H1 (cell line): ENCODE measurements at regions not wholly inside any gene's neighbourhood (a gene's known extent, or its start where the extent isn't known, plus 50 kb on each side); places are given as distances from the start of the nearest gene placed in this dataset.
A peak's percentile ranks its signal among the peaks of the same experiment; 100 is the strongest.

Experiments used
- CTCF ChIA-PET: fragments of 300-600 bp; sonication (Branson Sonifier 250); formaldehyde crosslinking; loops from one replicate; lab custom pipeline; 2021; ENCODE audit not compliant: partially characterized antibody; lab: Charles Lee
- POLR2A ChIA-PET: fragments of 300-600 bp; sonication (Branson Sonifier 250); formaldehyde crosslinking; loops from one replicate; lab custom pipeline; 2021; ENCODE audit warnings: inconsistent platforms; ENCODE audit not compliant: partially characterized antibody; lab: Charles Lee
- DNase-seq, 2 experiments: peaks; one replicate each; pipeline versions ENCODE4 v3.0.0 to v3.0.0-alpha.2; 2010 to 2022; ENCODE audit warnings: low spot score in 2 of 2, low read depth in 1 of 2, mixed read lengths in 1 of 2
- FAIRE-seq: peaks from 2 replicates; lab custom pipeline; 2011; peaks lifted over from hg19 to GRCh38; lab: Jason Lieb, UNC
- H2AFZ ChIP-seq: 2 replicates; pipeline ENCODE4 v1.8.1; 2012; ENCODE audit warnings: low read length, inconsistent platforms
- H2AK5ac ChIP-seq: 2 replicates; pipeline ENCODE4 v1.6.1; 2013; ENCODE audit warnings: low read depth, low read length
- H2BK120ac ChIP-seq: replicated peaks from 2 replicates; pipeline ENCODE3; 2013; ENCODE audit warnings: low read depth, low read length, inconsistent platforms
- H2BK12ac ChIP-seq: 2 replicates; pipeline ENCODE4 v1.6.1; 2013; ENCODE audit warnings: low read depth, low read length
- H2BK15ac ChIP-seq: 2 replicates; pipeline ENCODE4 v1.6.1; 2013; ENCODE audit warnings: low read length
- H2BK20ac ChIP-seq: 2 replicates; pipeline ENCODE4 v1.6.1; 2013; ENCODE audit warnings: low read length
- H2BK5ac ChIP-seq: 2 replicates; pipeline ENCODE4 v1.6.1; 2013; ENCODE audit warnings: low read depth, low read length
- H3K14ac ChIP-seq: 2 replicates; pipeline ENCODE4 v1.6.1; 2013; ENCODE audit warnings: inconsistent platforms; ENCODE audit not compliant: insufficient read length
- H3K18ac ChIP-seq: 2 replicates; pipeline ENCODE4 v1.6.1; 2013; ENCODE audit warnings: low read length; ENCODE audit errors: extremely low read depth
- H3K23ac ChIP-seq: 2 replicates; pipeline ENCODE4 v1.6.1; 2013; ENCODE audit warnings: inconsistent platforms; ENCODE audit not compliant: insufficient read length
- H3K23me2 ChIP-seq: 2 replicates; pipeline ENCODE4 v1.6.1; 2013; ENCODE audit warnings: low read depth, low read length
- H3K27ac ChIP-seq: 2 replicates; pipeline ENCODE4 v1.6.1; 2011; ENCODE audit warnings: low read depth, low read length, inconsistent platforms
- H3K27me3 ChIP-seq, 4 experiments: replicated peaks in 1 of 4; 1 replicate in 1 of 4; 2 replicates in 3 of 4; pipeline versions ENCODE4 v1.6.1 to v1.8.1; 2011 to 2013; ENCODE audit warnings: low read length in 3 of 4, mild to moderate bottlenecking in 3 of 4, inconsistent platforms in 2 of 4, mixed read lengths in 2 of 4, moderate library complexity in 1 of 4; ENCODE audit not compliant: control insufficient read depth in 3 of 4, insufficient read depth in 3 of 4; ENCODE audit errors: extremely low read depth in 1 of 4
- H3K36me3 ChIP-seq, 4 experiments: 2 replicates each; pipeline versions ENCODE4 v1.6.1 to v1.8.1; 2011 to 2013; ENCODE audit warnings: mild to moderate bottlenecking in 4 of 4, low read length in 3 of 4, moderate library complexity in 2 of 4, control low read depth in 1 of 4, inconsistent platforms in 1 of 4; ENCODE audit not compliant: insufficient read depth in 4 of 4, control insufficient read depth in 2 of 4
- H3K4ac ChIP-seq: replicated peaks from 2 replicates; pipeline ENCODE3; 2013; ENCODE audit warnings: low read length, low read depth, mixed read lengths, inconsistent platforms; ENCODE audit not compliant: insufficient read length
- H3K4me1 ChIP-seq, 4 experiments: replicated peaks in 1 of 4; 1 replicate in 1 of 4; 2 replicates in 3 of 4; pipeline versions ENCODE4 v1.6.1 to v1.8.1; 2011 to 2013; ENCODE audit warnings: low read length in 3 of 4, inconsistent platforms in 2 of 4, mixed read lengths in 1 of 4; ENCODE audit not compliant: insufficient read depth in 4 of 4, control insufficient read depth in 3 of 4
- H3K4me2 ChIP-seq, 2 experiments: 2 replicates each; pipeline versions ENCODE4 v1.6.1 to v1.8.1; 2011 to 2013; ENCODE audit warnings: low read depth in 2 of 2, low read length in 2 of 2, control low read depth in 1 of 2, inconsistent platforms in 1 of 2, mild to moderate bottlenecking in 1 of 2; ENCODE audit not compliant: insufficient read depth in 1 of 2
- H3K4me3 ChIP-seq, 4 experiments: fragments of 200-600, 300-600 bp in 1 of 4; sonication (generic), shearing (Covaris generic), sonication (Bioruptor Twin) in 1 of 4; 2 replicates each; pipeline versions ENCODE4 v1.5.1 to v1.8.1; 2011 to 2016; ENCODE audit warnings: low read length in 4 of 4, low read depth in 3 of 4, control low read depth in 2 of 4, inconsistent platforms in 2 of 4, mild to moderate bottlenecking in 2 of 4, mixed read lengths in 1 of 4, moderate library complexity in 1 of 4; ENCODE audit not compliant: insufficient read depth in 2 of 4; ENCODE audit errors: extremely low read depth in 1 of 4
- H3K56ac ChIP-seq: replicated peaks from 2 replicates; pipeline ENCODE3; 2013; ENCODE audit warnings: low read depth, mild to moderate bottlenecking, mixed read lengths, low read length, inconsistent platforms; ENCODE audit not compliant: insufficient read length
- H3K79me1 ChIP-seq: 2 replicates; pipeline ENCODE4 v1.6.1; 2013; ENCODE audit warnings: low read depth, low read length, control low read depth
- H3K79me2 ChIP-seq, 2 experiments: 2 replicates each; pipeline versions ENCODE4 v1.6.1 to v1.8.1; 2012 to 2013; ENCODE audit warnings: low read length in 2 of 2, mild to moderate bottlenecking in 2 of 2, inconsistent platforms in 1 of 2; ENCODE audit not compliant: insufficient read depth in 2 of 2, control insufficient read depth in 1 of 2
- H3K9ac ChIP-seq, 4 experiments: replicated peaks in 1 of 4; 1 replicate in 1 of 4; 2 replicates in 3 of 4; pipeline versions ENCODE4 v1.6.1 to v1.8.1; 2011 to 2013; ENCODE audit warnings: low read depth in 3 of 4, low read length in 3 of 4, control low read depth in 2 of 4, mild to moderate bottlenecking in 2 of 4, moderate library complexity in 2 of 4, inconsistent platforms in 1 of 4; ENCODE audit errors: extremely low read depth in 1 of 4
- H3K9me3 ChIP-seq, 2 experiments: 2 replicates each; pipeline versions ENCODE4 v1.6.1 to v1.8.1; 2012 to 2013; ENCODE audit warnings: mild to moderate bottlenecking in 2 of 2, moderate library complexity in 2 of 2, control low read depth in 1 of 2, inconsistent platforms in 1 of 2, low read depth in 1 of 2, low read length in 1 of 2, mixed read lengths in 1 of 2; ENCODE audit not compliant: insufficient read depth in 2 of 2
- H4K20me1 ChIP-seq, 2 experiments: replicated peaks in 1 of 2; 2 replicates each; pipeline versions ENCODE3 to v1.8.1; 2011 to 2013; ENCODE audit warnings: inconsistent platforms in 2 of 2, low read length in 2 of 2, mild to moderate bottlenecking in 1 of 2; ENCODE audit not compliant: insufficient read depth in 2 of 2, control insufficient read depth in 1 of 2
- H4K5ac ChIP-seq: 2 replicates; pipeline ENCODE4 v1.6.1; 2013; ENCODE audit warnings: low read length, low read depth, mixed read lengths, inconsistent platforms; ENCODE audit not compliant: insufficient read length
- H4K8ac ChIP-seq: 2 replicates; pipeline ENCODE4 v1.8.0; 2013; ENCODE audit warnings: mild to moderate bottlenecking, moderate library complexity, low read length, inconsistent platforms; ENCODE audit not compliant: insufficient read depth; ENCODE audit errors: extremely low read depth
- H4K91ac ChIP-seq: replicated peaks from 2 replicates; pipeline ENCODE3; 2013; ENCODE audit warnings: low read length, mixed read lengths, inconsistent platforms; ENCODE audit not compliant: insufficient read length
- ATF3 ChIP-seq: IDR thresholded peaks from 2 replicates; pipeline ENCODE4 v1.6.1; 2011; ENCODE audit warnings: low read depth, mild to moderate bottlenecking, low read length; ENCODE audit not compliant: insufficient read depth
- BRCA1 ChIP-seq: IDR thresholded peaks from 2 replicates; pipeline ENCODE4 v1.6.1; 2012; ENCODE audit warnings: low read depth, low read length, improper control_type of control experiment
- CHD1 ChIP-seq: IDR thresholded peaks from 2 replicates; pipeline ENCODE4 v1.6.1; 2012; ENCODE audit warnings: low read depth, low read length, improper control_type of control experiment
- GABPA ChIP-seq: IDR thresholded peaks from 2 replicates; pipeline ENCODE4 v1.6.1; 2011; ENCODE audit warnings: mild to moderate bottlenecking, low read length, moderate library complexity, borderline replicate concordance; ENCODE audit not compliant: insufficient read depth
- JUN ChIP-seq: IDR thresholded peaks from 2 replicates; pipeline ENCODE4 v1.6.1; 2011; ENCODE audit warnings: low read depth, mild to moderate bottlenecking, improper control_type of control experiment, low read length
- KDM4A ChIP-seq: IDR thresholded peaks from one replicate; pipeline ENCODE4 v1.7.1; 2012; ENCODE audit warnings: low read depth, mild to moderate bottlenecking, moderate library complexity, low read length, inconsistent platforms; ENCODE audit not compliant: severe bottlenecking
- POU5F1 ChIP-seq: IDR thresholded peaks from 2 replicates; pipeline ENCODE4 v1.6.1; 2011; ENCODE audit warnings: low read depth, mild to moderate bottlenecking, low read length, moderate library complexity
- RAD21 ChIP-seq, 2 experiments: IDR thresholded peaks in 1 of 2; conservative IDR thresholded peaks in 1 of 2; 2 replicates each; pipeline ENCODE4 v1.6.1; 2011; ENCODE audit warnings: low read depth in 2 of 2, low read length in 2 of 2, improper control_type of control experiment in 1 of 2, inconsistent platforms in 1 of 2, mild to moderate bottlenecking in 1 of 2, moderate library complexity in 1 of 2
- RNF2 ChIP-seq: fragments of 200-900, 300-1000 bp; sonication (generic); IDR thresholded peaks from 2 replicates; pipeline ENCODE4 v1.7.1; 2016; ENCODE audit warnings: borderline replicate concordance, low read depth, mild to moderate bottlenecking, antibody characterized with exemption, low read length; ENCODE audit not compliant: poor library complexity, severe bottlenecking; ENCODE audit errors: missing control alignments
- SIN3A ChIP-seq, 2 experiments: IDR thresholded peaks in 1 of 2; conservative IDR thresholded peaks in 1 of 2; 2 replicates each; pipeline ENCODE4 v1.6.1; 2011 to 2012; ENCODE audit warnings: low read length in 2 of 2, improper control_type of control experiment in 1 of 2, low read depth in 1 of 2, mild to moderate bottlenecking in 1 of 2
- SIRT6 ChIP-seq: IDR thresholded peaks from one replicate; pipeline ENCODE4 v1.7.1; 2012; ENCODE audit warnings: low read length, inconsistent platforms
- SP1 ChIP-seq: IDR thresholded peaks from 2 replicates; pipeline ENCODE4 v1.6.1; 2011; ENCODE audit warnings: low read depth, low read length
- SRF ChIP-seq: IDR thresholded peaks from 2 replicates; pipeline ENCODE4 v1.6.1; 2011; ENCODE audit warnings: mild to moderate bottlenecking, low read depth, low read length, moderate library complexity
- TAF1 ChIP-seq: IDR thresholded peaks from 2 replicates; pipeline ENCODE4 v1.6.1; 2011; ENCODE audit warnings: mild to moderate bottlenecking, low read depth, low read length
- WGBS, 2 experiments: shearing (Covaris generic) in 1 of 2; methylation state at CpG; one replicate each; pipeline versions ENCODE4 v1.1.6 to v1.1.7; 2013 to 2015; ENCODE audit warnings: low lambda C conversion rate in 2 of 2, mixed read lengths in 2 of 2, inconsistent platforms in 1 of 2, low coverage in 1 of 2, missing lambda C conversion rate in 1 of 2; ENCODE audit not compliant: insufficient replicate concordance in 2 of 2, insufficient coverage in 1 of 2, insufficient read length in 1 of 2; ENCODE audit errors: extremely low coverage in 1 of 2, missing lambda C conversion rate in 1 of 2; 5-methylcytosine and 5-hydroxymethylcytosine counted together

- POLR2A ChIA-PET: no interaction called here
- Histone ChIP-seq H2BK120ac (no peak overlapping the region), H3K23ac (no peak overlapping the region), H3K14ac (no peak overlapping the region), H2BK5ac (no peak overlapping the region), H4K20me1 (no peaks in the 10 kb centered on the region), H3K4me3 (no peak overlapping the region), H3K27ac (no peak overlapping the region), H4K5ac (no peak overlapping the region), H3K4me2 (no peak overlapping the region), H2BK12ac (no peak overlapping the region), H3K27me3 (no peaks in the 10 kb centered on the region), H2BK15ac (no peak overlapping the region), H2AK5ac (no peak overlapping the region), H4K91ac (no peak overlapping the region), H4K8ac (no peak overlapping the region), H3K79me1 (no peaks in the 10 kb centered on the region), H2BK20ac (no peak overlapping the region), H3K79me2 (no peaks in the 10 kb centered on the region), H3K4ac (no peak overlapping the region), H3K18ac (no peak overlapping the region), H3K56ac (no peak overlapping the region), H3K4me1 (no peaks in the 10 kb centered on the region), H2AFZ (peak overlapping the region; percentile 45; the same call in 1 of the 2 replicates), H3K36me3 (no peaks in the 10 kb centered on the region), H3K9me3 (no peaks in the 10 kb centered on the region), H3K9ac (no peak overlapping the region), H3K23me2 (no peaks in the 10 kb centered on the region)
- CTCF ChIA-PET: interaction anchor here (0.6 kb wide), 1 partner anchor 132 kb away, joined by 3 read pairs; no protein-coding TSS in a partner anchor
- 89% methylated on average over 2 of the region's 2 CpGs; no CpG with 5 or more reads in 1 of the 2 experiments for WGBS, 2 experiments
- no peak for FAIRE-seq
- DNase-seq: no peak
- TF ChIP-seq RNF2 (no peak), POU5F1 (no peak), GABPA (no peak), SIN3A (conservative IDR thresholded peaks at IDR 0.05 in 1 of 2, IDR thresholded peaks at IDR 0.05 in 1 of 2; ENCODE audit: low read depth in 1 of 2, low read length in 2 of 2) (no peak), TAF1 (no peak), KDM4A (no peak), SRF (no peak), ATF3 (no peak), CHD1 (no peak), BRCA1 (no peak), SIRT6 (no peak), RAD21 (IDR thresholded peaks at IDR 0.05 in 1 of 2, conservative IDR thresholded peaks at IDR 0.05 in 1 of 2; ENCODE audit: low read depth in 2 of 2, low read length in 2 of 2) (no peak), JUN (no peak), SP1 (no peak)
Observed at GRCh38 chr2:188645986-188646385, 328.2 kb upstream of the COL3A1 start.
